Loucy (cell line): ENCODE measurements at regions not wholly inside any gene's neighbourhood (a gene's known extent, or its start where the extent isn't known, plus 50 kb on each side); places are given as distances from the start of the nearest gene placed in this dataset.

Experiments
- H2AFZ ChIP-seq: fragments of 200-600 bp; sonication (generic); 2 replicates; pipeline ENCODE4 v1.6.0; 2016; ENCODE audit warnings: antibody characterized with exemption, mild to moderate bottlenecking, low read length, moderate library complexity
- H3F3A ChIP-seq: fragments of 200-600 bp; 2 replicates; pipeline ENCODE4 v1.6.0; 2016; ENCODE audit warnings: antibody characterized with exemption, low read depth, mild to moderate bottlenecking
- H3K27me3 ChIP-seq: fragments of 200-600 bp; sonication (generic); 2 replicates; pipeline ENCODE4 v1.6.1; 2014; ENCODE audit warnings: low read length, mild to moderate bottlenecking; ENCODE audit not compliant: insufficient read depth, poor library complexity, severe bottlenecking
- H3K36me3 ChIP-seq: fragments of 200-600 bp; sonication (generic); 2 replicates; pipeline ENCODE4 v1.6.1; 2016; ENCODE audit warnings: low read length; ENCODE audit not compliant: insufficient read depth
- H3K4me1 ChIP-seq: fragments of 200-600 bp; sonication (generic); 2 replicates; pipeline ENCODE4 v1.5.1; 2014; ENCODE audit warnings: low read length, mild to moderate bottlenecking; ENCODE audit not compliant: insufficient read depth, poor library complexity, severe bottlenecking
- H3K4me2 ChIP-seq: fragments of 200-600 bp; sonication (generic); 2 replicates; pipeline ENCODE4 v1.6.0; 2014; ENCODE audit warnings: antibody characterized with exemption, low read length, low read depth, mild to moderate bottlenecking; ENCODE audit not compliant: poor library complexity, severe bottlenecking
- H3K4me3 ChIP-seq: fragments of 200-600 bp; sonication (generic); 2 replicates; pipeline ENCODE4 v1.5.1; 2014; ENCODE audit warnings: low read length, mild to moderate bottlenecking, mixed read lengths; ENCODE audit not compliant: poor library complexity, severe bottlenecking
- H3K79me2 ChIP-seq: fragments of 200-600 bp; sonication (generic); 2 replicates; pipeline ENCODE4 v1.6.1; 2014; ENCODE audit warnings: low read length; ENCODE audit not compliant: insufficient read depth
- H3K9ac ChIP-seq: fragments of 200-600 bp; sonication (generic); 2 replicates; pipeline ENCODE4 v1.6.0; 2014; ENCODE audit warnings: mild to moderate bottlenecking, low read depth, low read length, moderate library complexity; ENCODE audit not compliant: poor library complexity, severe bottlenecking
- H3K9me2 ChIP-seq: fragments of 200-600 bp; sonication (generic); replicated peaks from 2 replicates; pipeline ENCODE4 v1.6.1; 2016; ENCODE audit warnings: low read depth, low read length, mixed read lengths
- H3K9me3 ChIP-seq: fragments of 200-600 bp; sonication (generic); 2 replicates; pipeline ENCODE4 v1.6.1; 2014; ENCODE audit warnings: mild to moderate bottlenecking, antibody characterized with exemption, low read length, low read depth; ENCODE audit not compliant: insufficient read depth
- H4K20me1 ChIP-seq: fragments of 200-600 bp; sonication (generic); 2 replicates; pipeline ENCODE4 v1.6.0; 2014; ENCODE audit warnings: antibody characterized with exemption, low read length, mild to moderate bottlenecking; ENCODE audit not compliant: insufficient read depth, poor library complexity, severe bottlenecking
- EZH2phosphoT487 ChIP-seq: fragments of 200-600 bp; IDR thresholded peaks from 2 replicates; pipeline ENCODE4 v1.6.1; 2018; ENCODE audit warnings: antibody characterized with exemption, mild to moderate bottlenecking, moderate library complexity, borderline replicate concordance
- TF ChIP-seq, protein P1 (sequence below): fragments of 200-600 bp; sonication (generic); conservative IDR thresholded peaks from 2 replicates; pipeline ENCODE4 v1.5.1; 2014; ENCODE audit warnings: mild to moderate bottlenecking, antibody characterized with exemption, low read length

DNA sequence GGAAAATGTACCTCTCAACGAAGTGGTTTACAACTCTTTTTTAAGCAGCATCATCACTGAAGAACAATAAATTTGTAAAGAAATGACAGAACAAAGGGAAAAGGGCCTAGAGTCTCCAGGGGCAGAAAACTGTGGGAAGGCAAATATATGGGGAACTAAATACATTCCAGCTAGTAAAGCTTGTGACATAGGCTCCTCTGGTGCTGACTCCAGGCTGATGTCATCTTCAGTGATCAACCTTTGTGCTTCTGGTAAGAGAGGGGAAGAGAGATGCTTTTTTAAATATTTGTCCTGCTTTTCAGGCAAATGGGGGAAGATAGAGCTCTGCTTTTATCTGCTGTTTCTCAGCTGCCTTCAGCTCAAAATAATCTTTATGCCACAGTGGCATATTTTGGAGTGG is 323.2 kb downstream of the LRRIQ3 start:
- H3K36me3 ChIP-seq = no peaks in the 10 kb centered on the region

DNA sequence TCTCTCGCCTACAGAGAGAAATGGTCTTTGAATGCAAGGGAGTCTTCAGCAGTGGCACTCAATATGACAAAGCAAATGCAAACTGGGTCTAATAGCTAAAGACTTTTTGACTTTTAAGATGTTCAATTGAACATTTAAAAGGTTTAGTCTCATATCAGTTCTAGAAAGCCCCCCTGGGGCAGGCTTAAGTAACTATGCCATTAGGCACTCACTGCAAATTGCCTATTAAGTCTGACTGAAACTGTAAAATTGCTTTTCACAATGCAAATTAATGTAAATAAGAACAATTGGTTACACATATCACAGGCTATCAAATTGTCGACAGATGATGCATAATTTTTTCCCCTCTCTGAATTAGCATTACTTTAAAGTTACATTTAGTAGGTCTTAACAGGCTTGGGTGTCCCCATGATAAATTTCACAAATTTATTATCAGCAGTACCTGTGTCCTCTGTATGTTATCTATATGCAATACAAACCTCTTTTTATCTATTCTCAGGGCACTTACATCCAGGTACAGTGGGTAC is 329.1 kb downstream of the LRRIQ3 start:
- Histone ChIP-seq H3K4me1 (no peaks in the 10 kb centered on the region), H3K79me2 (no peaks in the 10 kb centered on the region), H3K36me3 (no peaks in the 10 kb centered on the region), H3F3A (no peaks in the 10 kb centered on the region), H3K27me3 (no peaks in the 10 kb centered on the region), H3K4me2 (no peak overlapping the region), H3K9me2 (no peaks in the 10 kb centered on the region), H4K20me1 (no peaks in the 10 kb centered on the region), H3K4me3 (no peak overlapping the region), H3K9me3 (no peaks in the 10 kb centered on the region), H2AFZ (no peak overlapping the region), H3K9ac (no peak overlapping the region)
- TF ChIP-seq, protein P1, sequence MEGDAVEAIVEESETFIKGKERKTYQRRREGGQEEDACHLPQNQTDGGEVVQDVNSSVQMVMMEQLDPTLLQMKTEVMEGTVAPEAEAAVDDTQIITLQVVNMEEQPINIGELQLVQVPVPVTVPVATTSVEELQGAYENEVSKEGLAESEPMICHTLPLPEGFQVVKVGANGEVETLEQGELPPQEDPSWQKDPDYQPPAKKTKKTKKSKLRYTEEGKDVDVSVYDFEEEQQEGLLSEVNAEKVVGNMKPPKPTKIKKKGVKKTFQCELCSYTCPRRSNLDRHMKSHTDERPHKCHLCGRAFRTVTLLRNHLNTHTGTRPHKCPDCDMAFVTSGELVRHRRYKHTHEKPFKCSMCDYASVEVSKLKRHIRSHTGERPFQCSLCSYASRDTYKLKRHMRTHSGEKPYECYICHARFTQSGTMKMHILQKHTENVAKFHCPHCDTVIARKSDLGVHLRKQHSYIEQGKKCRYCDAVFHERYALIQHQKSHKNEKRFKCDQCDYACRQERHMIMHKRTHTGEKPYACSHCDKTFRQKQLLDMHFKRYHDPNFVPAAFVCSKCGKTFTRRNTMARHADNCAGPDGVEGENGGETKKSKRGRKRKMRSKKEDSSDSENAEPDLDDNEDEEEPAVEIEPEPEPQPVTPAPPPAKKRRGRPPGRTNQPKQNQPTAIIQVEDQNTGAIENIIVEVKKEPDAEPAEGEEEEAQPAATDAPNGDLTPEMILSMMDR = no peak

More for the DNA sequence above, 323.2 kb downstream of the LRRIQ3 start:
- no peak for TF ChIP-seq EZH2phosphoT487
- TF ChIP-seq, protein P1 = no peak
- no peaks in the 10 kb centered on the region for H3F3A ChIP-seq
- no peaks in the 10 kb centered on the region for H4K20me1 ChIP-seq
- H3K4me3 ChIP-seq = no peak overlapping the region
- H3K9me2 ChIP-seq = no peaks in the 10 kb centered on the region
- H3K9me3 ChIP-seq = no peaks in the 10 kb centered on the region
- no peak overlapping the region for H3K9ac ChIP-seq
- H3K27me3 ChIP-seq = no peaks in the 10 kb centered on the region
- H3K4me2 ChIP-seq = no peak overlapping the region
- no peak overlapping the region for H2AFZ ChIP-seq
- H3K79me2 ChIP-seq = no peaks in the 10 kb centered on the region
- H3K4me1 ChIP-seq = no peaks in the 10 kb centered on the region

DNA sequence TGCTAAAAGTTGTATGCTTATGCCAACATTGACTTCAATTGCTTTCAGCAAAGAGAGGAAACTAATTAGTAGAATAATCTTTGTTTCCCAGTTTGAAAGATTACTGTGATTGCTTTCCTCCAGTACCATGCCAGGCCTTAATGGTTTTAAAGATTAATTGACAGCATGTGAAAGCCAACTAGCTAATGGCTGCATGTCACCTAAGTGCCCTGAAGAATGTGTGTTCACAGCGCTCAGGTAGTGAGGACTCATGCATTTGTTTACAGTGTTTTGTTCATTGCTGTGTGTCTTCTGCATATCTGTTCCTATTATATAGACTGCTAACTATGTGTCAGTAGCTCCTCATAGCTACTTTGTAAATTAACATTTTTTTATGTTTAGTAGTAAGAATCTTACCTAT is 335.6 kb downstream of the LRRIQ3 start:
- Histone ChIP-seq H3K4me1 (no peaks in the 10 kb centered on the region), H3K4me3 (no peak overlapping the region), H3K27me3 (no peaks in the 10 kb centered on the region), H3K9me2 (no peaks in the 10 kb centered on the region), H3K9me3 (no peaks in the 10 kb centered on the region), H4K20me1 (no peaks in the 10 kb centered on the region), H3K36me3 (no peaks in the 10 kb centered on the region), H3K9ac (no peak overlapping the region), H2AFZ (no peak overlapping the region), H3F3A (no peaks in the 10 kb centered on the region), H3K79me2 (no peaks in the 10 kb centered on the region), H3K4me2 (no peak overlapping the region)
- no peak for TF ChIP-seq EZH2phosphoT487
- TF ChIP-seq, protein P1 = no peak
